OCI-LY7 (cell line): ENCODE measurements at regions not wholly inside any gene's neighbourhood (a gene's known extent, or its start where the extent isn't known, plus 50 kb on each side); places are given as distances from the start of the nearest gene placed in this dataset.

Experiments
- CTCF ChIP-seq: fragments of 200-600 bp; sonication (generic); conservative IDR thresholded peaks from 2 replicates; pipeline ENCODE4 v1.5.1; 2014; ENCODE audit warnings: mild to moderate bottlenecking, antibody characterized with exemption, low read length, moderate library complexity, mixed read lengths
- EZH2phosphoT487 ChIP-seq: fragments of 200-600 bp; sonication (generic); IDR thresholded peaks from 2 replicates; pipeline ENCODE4 v1.6.1; 2018; ENCODE audit warnings: low read depth, borderline replicate concordance, mild to moderate bottlenecking, mixed run types, antibody characterized with exemption, low read length, moderate library complexity, mixed read lengths

- TF ChIP-seq CTCF (no peak), EZH2phosphoT487 (no peak)
Observed at GRCh38 chr20:19125508-19125907, 86.9 kb upstream of the SLC24A3 start.
